ENCODE measurements at regions not wholly inside any gene's neighbourhood (a gene's known extent, or its start where the extent isn't known, plus 50 kb on each side); places are given as distances from the start of the nearest gene placed in this dataset.
"Not testable (repeated sequence)": the region's sequence is repeated elsewhere in the genome, so short reads cannot be mapped to it uniquely, and the experiment has no call there.

DNA sequence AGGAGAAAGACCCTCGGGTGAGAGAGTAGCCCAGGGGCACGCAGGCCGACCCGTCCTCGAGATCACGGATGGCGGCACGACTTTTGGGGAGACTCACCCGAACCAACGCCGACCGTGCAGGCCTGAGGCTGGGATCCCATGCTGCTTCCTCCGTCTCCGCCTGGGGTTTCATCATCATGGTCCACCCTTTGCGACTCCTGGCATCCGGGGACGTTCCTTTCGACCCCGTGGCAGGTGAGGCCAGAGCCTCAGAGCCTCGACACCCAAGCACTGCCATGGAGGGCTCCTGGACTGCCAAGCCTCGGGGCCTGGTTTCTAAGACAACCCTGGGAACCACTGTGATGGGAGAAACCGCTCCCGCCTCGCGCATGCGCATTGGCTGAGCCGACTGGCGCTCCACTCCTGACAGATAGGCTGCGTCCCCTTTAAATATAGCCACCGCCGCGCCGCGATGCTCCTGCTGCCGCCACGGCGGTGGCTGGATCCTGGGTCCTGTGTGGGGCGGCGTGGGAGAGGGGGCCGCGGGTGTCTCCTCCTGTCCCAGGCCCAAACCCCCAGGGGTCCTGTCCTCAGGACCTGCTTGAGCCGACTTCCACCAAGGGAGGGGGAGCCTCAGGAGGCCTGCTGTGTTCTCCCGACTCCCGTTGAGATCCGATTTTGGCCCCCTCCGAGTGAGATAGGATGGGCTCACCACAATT lies 481.6 kb downstream of the SPATA31A7 start:
- Histone ChIP-seq H3K27ac (no peak overlapping the region), H3K4me1 (no peaks in the 10 kb centered on the region), H3K27me3 (no peaks in the 10 kb centered on the region), H3K4me3 (no peak overlapping the region), H3K9me3 (peaks cover 0 to 45% (median 0%) of the 10 kb centered on the region in 4 donors), H3K36me3 (no peaks in the 10 kb centered on the region)
- ATAC-seq (ENCODE audit: low FRiP score in 2 of 2) (no peak), DNase-seq (peak; percentile 17 to 59)
- TF ChIP-seq EP300 (IDR thresholded peaks at IDR 0.05) = no peak
- no peak for TF ChIP-seq POLR2A (IDR thresholded peaks at IDR 0.05)
- no peak for TF ChIP-seq POLR2AphosphoS5 (IDR thresholded peaks at IDR 0.05)
- TF ChIP-seq, protein P1, sequence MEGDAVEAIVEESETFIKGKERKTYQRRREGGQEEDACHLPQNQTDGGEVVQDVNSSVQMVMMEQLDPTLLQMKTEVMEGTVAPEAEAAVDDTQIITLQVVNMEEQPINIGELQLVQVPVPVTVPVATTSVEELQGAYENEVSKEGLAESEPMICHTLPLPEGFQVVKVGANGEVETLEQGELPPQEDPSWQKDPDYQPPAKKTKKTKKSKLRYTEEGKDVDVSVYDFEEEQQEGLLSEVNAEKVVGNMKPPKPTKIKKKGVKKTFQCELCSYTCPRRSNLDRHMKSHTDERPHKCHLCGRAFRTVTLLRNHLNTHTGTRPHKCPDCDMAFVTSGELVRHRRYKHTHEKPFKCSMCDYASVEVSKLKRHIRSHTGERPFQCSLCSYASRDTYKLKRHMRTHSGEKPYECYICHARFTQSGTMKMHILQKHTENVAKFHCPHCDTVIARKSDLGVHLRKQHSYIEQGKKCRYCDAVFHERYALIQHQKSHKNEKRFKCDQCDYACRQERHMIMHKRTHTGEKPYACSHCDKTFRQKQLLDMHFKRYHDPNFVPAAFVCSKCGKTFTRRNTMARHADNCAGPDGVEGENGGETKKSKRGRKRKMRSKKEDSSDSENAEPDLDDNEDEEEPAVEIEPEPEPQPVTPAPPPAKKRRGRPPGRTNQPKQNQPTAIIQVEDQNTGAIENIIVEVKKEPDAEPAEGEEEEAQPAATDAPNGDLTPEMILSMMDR (IDR thresholded peaks at IDR 0.05) = no peak
- WGBS, 2 donors = 72 to 89% methylated on average over 21 to 46 of the region's 46 CpGs

DNA sequence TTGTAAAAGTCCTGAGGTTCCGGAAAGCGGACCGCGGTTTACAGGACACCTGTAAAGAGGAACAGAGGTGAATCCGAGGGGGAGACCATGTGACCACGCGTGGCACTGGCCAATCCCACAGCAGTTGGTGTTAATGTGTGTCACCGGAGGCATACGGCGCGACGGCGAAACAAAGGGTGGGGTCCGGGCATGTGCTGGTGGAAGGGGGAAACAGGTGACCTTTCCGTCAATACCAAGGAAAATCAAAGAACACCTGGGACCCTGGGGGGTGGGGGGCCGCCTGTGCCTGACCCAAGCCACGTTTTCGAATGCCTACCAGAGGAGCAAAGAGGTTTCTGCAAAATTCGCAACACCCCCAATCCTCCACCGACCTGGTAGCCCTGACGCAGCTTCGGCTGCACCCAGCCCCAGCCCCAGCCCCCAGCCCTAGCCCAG lies 482.3 kb downstream of the SPATA31A7 start:
- H3K4me3 ChIP-seq; H3K27me3 ChIP-seq; H3K36me3 ChIP-seq; ATAC-seq (ENCODE audit: low FRiP score in 2 of 2); H3K4me1 ChIP-seq; H3K27ac ChIP-seq: not testable (repeated sequence)
- 82 to 90% methylated on average over 19 to 22 of the region's 22 CpGs for WGBS, 2 donors
- H3K9me3 ChIP-seq = peaks cover 0 to 38% (median 0%) of the 10 kb centered on the region in 4 donors
- peak; percentile 18 to 54 for DNase-seq

DNA sequence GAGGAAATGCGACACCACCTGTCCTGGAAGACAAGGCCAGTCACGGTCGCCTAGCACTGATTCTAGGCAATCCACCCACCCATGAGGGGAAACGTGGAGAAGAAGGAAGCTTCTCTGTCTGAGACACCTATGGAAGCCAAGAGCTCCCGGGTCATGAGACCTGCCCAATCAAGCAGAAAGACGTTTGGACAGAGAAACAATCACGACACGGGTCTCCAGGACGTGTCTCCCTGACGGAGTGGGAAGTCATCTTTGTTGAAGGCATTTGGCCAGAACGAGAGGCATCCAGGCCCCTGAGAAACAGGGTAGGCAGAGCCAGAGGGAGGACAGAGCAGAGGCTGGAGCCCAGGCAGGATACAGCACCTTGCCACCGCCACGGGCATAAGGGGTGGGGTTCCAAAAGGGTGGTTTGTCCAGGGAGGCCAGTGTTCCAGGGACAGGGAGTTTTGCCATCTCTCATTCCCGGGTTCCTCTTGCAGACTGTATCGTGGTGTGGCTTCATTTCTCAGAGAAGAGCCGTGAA lies 482.9 kb downstream of the SPATA31A7 start:
- H3K36me3 ChIP-seq; ATAC-seq (ENCODE audit: low FRiP score in 2 of 2); H3K27ac ChIP-seq; H3K27me3 ChIP-seq; H3K4me1 ChIP-seq; H3K4me3 ChIP-seq: not testable (repeated sequence)
- H3K9me3 ChIP-seq = peaks cover 0 to 33% (median 0%) of the 10 kb centered on the region in 4 donors
- 78 to 84% methylated on average over 14 to 16 of the region's 16 CpGs for WGBS, 2 donors
- DNase-seq = peak in 1 of 2 donors; percentile 6

DNA sequence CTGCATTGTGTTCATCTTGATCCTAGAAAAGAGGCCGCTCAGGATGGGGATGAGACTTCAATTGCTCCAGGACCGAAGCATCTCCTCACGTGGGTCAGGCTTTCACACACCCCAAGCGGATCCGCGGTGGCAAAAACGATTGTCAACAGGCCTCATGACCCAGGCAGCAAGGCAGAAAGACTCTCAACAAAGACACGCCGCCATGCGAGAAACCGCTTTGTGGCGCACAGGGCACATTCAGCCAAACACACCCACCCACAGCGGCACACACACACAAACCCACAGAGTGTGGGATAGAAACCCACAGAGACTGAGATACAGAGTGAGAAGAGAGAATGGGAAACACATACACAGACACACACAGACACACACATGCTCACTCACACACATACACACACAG lies 483.4 kb downstream of the SPATA31A7 start:
- WGBS, 2 donors = 74 to 77% methylated on average over 13 of the region's 13 CpGs
- H3K36me3 ChIP-seq = no peaks in the 10 kb centered on the region
- TF ChIP-seq EP300 (IDR thresholded peaks at IDR 0.05) (no peak), POLR2AphosphoS5 (IDR thresholded peaks at IDR 0.05) (no peak), POLR2A (IDR thresholded peaks at IDR 0.05) (no peak)
- TF ChIP-seq, protein P1 (IDR thresholded peaks at IDR 0.05) = no peak
- ATAC-seq (ENCODE audit: low FRiP score in 2 of 2) (no peak), DNase-seq (no peak)
- H3K9me3 ChIP-seq = peaks cover 0 to 29% (median 0%) of the 10 kb centered on the region in 4 donors
- no peak overlapping the region for H3K27ac ChIP-seq
- H3K27me3 ChIP-seq = no peaks in the 10 kb centered on the region
- no peak overlapping the region for H3K4me3 ChIP-seq
- no peaks in the 10 kb centered on the region for H3K4me1 ChIP-seq

DNA sequence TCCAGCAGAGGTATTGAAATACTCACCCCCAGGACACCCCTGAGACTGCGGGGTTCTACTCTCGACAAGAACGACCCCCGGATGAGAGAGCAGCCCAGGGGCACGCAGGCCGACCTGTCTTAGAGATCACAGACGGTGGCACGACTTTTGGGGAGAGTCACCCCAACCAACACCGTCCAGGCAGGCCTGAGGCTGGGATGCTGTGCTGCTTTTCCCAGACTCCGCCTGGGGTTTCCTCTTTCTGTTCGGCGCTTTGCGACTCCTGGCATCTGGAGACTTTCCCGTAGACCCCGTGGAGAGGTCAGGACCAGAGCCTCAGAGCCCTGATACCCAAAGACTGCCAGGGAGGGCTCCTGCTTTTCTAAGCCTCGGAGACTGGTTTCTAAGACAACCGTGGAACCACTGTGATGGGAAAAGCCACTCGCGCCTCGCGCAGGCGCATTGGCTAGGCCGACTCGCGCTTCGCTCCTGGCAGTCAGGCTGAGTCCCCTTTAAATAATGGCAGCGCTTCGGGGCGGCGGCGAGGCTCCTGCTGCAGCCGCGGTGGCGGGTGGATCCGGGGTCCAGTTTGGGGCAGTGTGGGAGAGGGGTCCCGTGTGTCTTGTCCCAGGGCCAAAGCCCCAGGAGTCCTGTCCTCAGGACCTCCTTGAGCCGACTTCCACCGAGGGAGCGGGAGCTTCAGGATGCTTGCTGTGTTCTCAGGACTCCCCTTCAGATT lies 484.0 kb downstream of the SPATA31A7 start:
- no peaks in the 10 kb centered on the region for H3K36me3 ChIP-seq
- peak in 1 of 2 donors; percentile 72 for DNase-seq
- 77 to 80% methylated on average over 23 to 33 of the region's 39 CpGs for WGBS, 2 donors

More for the DNA sequence above, 484.0 kb downstream of the SPATA31A7 start:
- H3K9me3 ChIP-seq = peaks cover 0 to 24% (median 0%) of the 10 kb centered on the region in 4 donors
- no peaks in the 10 kb centered on the region for H3K27me3 ChIP-seq
- TF ChIP-seq POLR2A (IDR thresholded peaks at IDR 0.05) (no peak), POLR2AphosphoS5 (IDR thresholded peaks at IDR 0.05) (no peak), EP300 (IDR thresholded peaks at IDR 0.05) (no peak)
- TF ChIP-seq, protein P1 (IDR thresholded peaks at IDR 0.05) = no peak
- ATAC-seq (ENCODE audit: low FRiP score in 2 of 2) = no peak
- H3K4me3 ChIP-seq = no peak overlapping the region
- no peak overlapping the region for H3K27ac ChIP-seq
- no peaks in the 10 kb centered on the region for H3K4me1 ChIP-seq

Data from upper lobe of left lung (tissue), 6 donors.